Erythroblast (primary cell): ENCODE measurements at regions not wholly inside any gene's neighbourhood (a gene's known extent, or its start where the extent isn't known, plus 50 kb on each side); places are given as distances from the start of the nearest gene placed in this dataset.

Experiments
- GATA1 ChIP-seq: IDR thresholded peaks from 2 replicates; pipeline ENCODE4 v1.6.1; 2011; ENCODE audit warnings: low read depth, mild to moderate bottlenecking, control low read depth, low read length, moderate library complexity
- POLR2A ChIP-seq: IDR thresholded peaks from 2 replicates; pipeline ENCODE4 v1.6.1; 2011; ENCODE audit warnings: mild to moderate bottlenecking, low read length

- TF ChIP-seq POLR2A (no peak), GATA1 (no peak)
Observed at GRCh38 chr11:119780222-119780953, 51.4 kb upstream of the NECTIN1 start.
